IMR-90 (cell line): ENCODE measurements at regions not wholly inside any gene's neighbourhood (a gene's known extent, or its start where the extent isn't known, plus 50 kb on each side); places are given as distances from the start of the nearest gene placed in this dataset.

Source experiments
- ATAC-seq: fragments of 200-7000 bp; cut with Tn5 transposase; 2 replicates; pipeline ENCODE4 v1.9.1; 2020; ENCODE audit warnings: low read depth, mild to moderate bottlenecking, moderate library complexity
- BruUV-seq: library from RNA; stranded (reverse); fragments of 400-500 nt; replicated peaks from 2 replicates; lab custom pipeline; 2021; lab: Mats Ljungman, UMichigan
- CTCF ChIA-PET: fragments of 300-600 bp; formaldehyde crosslinking; extraction: SDS; loops from one replicate; lab custom pipeline; 2021; ENCODE audit warnings: antibody characterized with exemption; lab: Yijun Ruan, JAX
- POLR2A ChIA-PET: fragments of 300-600 bp; sonication (Branson Sonifier 250); formaldehyde crosslinking; loops from one replicate; lab custom pipeline; 2022; ENCODE audit warnings: antibody characterized with exemption; ENCODE audit not compliant: unreplicated experiment; lab: Charles Lee
- DNase-seq: peaks from one replicate; pipeline ENCODE4 v3.0.0; 2013
- H2AFZ ChIP-seq: replicated peaks from 2 replicates; pipeline ENCODE3; 2013; ENCODE audit warnings: low read length, mild to moderate bottlenecking; ENCODE audit not compliant: poor library complexity
- H2AK5ac ChIP-seq: 2 replicates; pipeline ENCODE4 v1.6.1; 2013; ENCODE audit warnings: low read depth, low read length, inconsistent platforms
- H2AK9ac ChIP-seq: replicated peaks from 2 replicates; pipeline ENCODE3; 2013; ENCODE audit warnings: mild to moderate bottlenecking, low read depth, low read length, moderate library complexity; ENCODE audit not compliant: poor library complexity
- H2BK120ac ChIP-seq: 2 replicates; pipeline ENCODE4 v1.6.1; 2013; ENCODE audit warnings: low read depth, low read length, inconsistent platforms
- H2BK15ac ChIP-seq: 3 replicates; pipeline ENCODE4 v1.6.1; 2013; ENCODE audit warnings: low read depth, low read length, inconsistent platforms
- H2BK20ac ChIP-seq: 2 replicates; pipeline ENCODE4 v1.6.1; 2013; ENCODE audit warnings: low read depth, mild to moderate bottlenecking, inconsistent platforms, low read length, moderate library complexity
- H2BK5ac ChIP-seq: 2 replicates; pipeline ENCODE4 v1.6.1; 2013; ENCODE audit warnings: mild to moderate bottlenecking, low read depth, low read length, inconsistent platforms; ENCODE audit not compliant: poor library complexity, severe bottlenecking
- H3K14ac ChIP-seq: replicated peaks from 2 replicates; pipeline ENCODE4 v1.6.1; 2013; ENCODE audit warnings: low read depth, low read length, inconsistent platforms
- H3K18ac ChIP-seq: 2 replicates; pipeline ENCODE4 v1.6.1; 2013; ENCODE audit warnings: low read depth, low read length, control low read depth
- H3K23ac ChIP-seq: 2 replicates; pipeline ENCODE4 v1.6.1; 2013; ENCODE audit warnings: low read depth, low read length, inconsistent platforms
- H3K27ac ChIP-seq: 2 replicates; pipeline ENCODE4 v1.5.1; 2013; ENCODE audit warnings: mild to moderate bottlenecking, control low read depth, low read length; ENCODE audit not compliant: insufficient read depth
- H3K27me3 ChIP-seq: 2 replicates; pipeline ENCODE4 v1.6.1; 2013; ENCODE audit warnings: low read length; ENCODE audit not compliant: control insufficient read depth, insufficient read depth
- H3K36me3 ChIP-seq: 2 replicates; pipeline ENCODE4 v1.6.1; 2013; ENCODE audit warnings: low read length, mixed read lengths; ENCODE audit not compliant: control insufficient read depth, insufficient read depth
- H3K4ac ChIP-seq: 2 replicates; pipeline ENCODE4 v1.6.1; 2013; ENCODE audit warnings: low read depth, low read length, inconsistent platforms
- H3K4me1 ChIP-seq: 2 replicates; pipeline ENCODE4 v1.6.1; 2013; ENCODE audit warnings: low read length, mixed read lengths; ENCODE audit not compliant: control insufficient read depth, insufficient read depth
- H3K4me2 ChIP-seq: 2 replicates; pipeline ENCODE4 v1.6.1; 2013; ENCODE audit warnings: low read depth, mild to moderate bottlenecking, control low read depth, low read length, moderate library complexity
- H3K4me3 ChIP-seq: 2 replicates; pipeline ENCODE4 v1.5.1; 2013; ENCODE audit warnings: low read depth, mild to moderate bottlenecking, control low read depth, low read length, moderate library complexity; ENCODE audit not compliant: insufficient read depth
- H3K56ac ChIP-seq: 2 replicates; pipeline ENCODE4 v1.6.1; 2013; ENCODE audit warnings: low read length, inconsistent platforms; ENCODE audit not compliant: insufficient read depth; ENCODE audit errors: extremely low read depth
- H3K79me1 ChIP-seq, 2 experiments: 2 replicates each; pipeline ENCODE4 v1.6.1; 2013; ENCODE audit warnings: low read length in 2 of 2, inconsistent platforms in 1 of 2, low read depth in 1 of 2
- H3K9ac ChIP-seq: 2 replicates; pipeline ENCODE4 v1.6.1; 2013; ENCODE audit warnings: low read depth, low read length, control low read depth
- H3K9me1 ChIP-seq: 2 replicates; pipeline ENCODE4 v1.6.1; 2013; ENCODE audit warnings: low read length, inconsistent platforms; ENCODE audit not compliant: insufficient read depth
- H3K9me3 ChIP-seq: 2 replicates; pipeline ENCODE4 v1.6.1; 2013; ENCODE audit warnings: low read length; ENCODE audit not compliant: control insufficient read depth, insufficient read depth
- H4K20me1 ChIP-seq: 2 replicates; pipeline ENCODE4 v1.6.1; 2013; ENCODE audit warnings: low read length, inconsistent platforms; ENCODE audit not compliant: insufficient read depth
- H4K5ac ChIP-seq: 2 replicates; pipeline ENCODE4 v1.6.1; 2013; ENCODE audit warnings: mild to moderate bottlenecking, low read depth, low read length, control low read depth
- H4K8ac ChIP-seq, 2 experiments: 2 replicates each; pipeline ENCODE4 v1.6.1; 2013; ENCODE audit warnings: low read depth in 2 of 2, low read length in 2 of 2, control low read depth in 1 of 2, inconsistent platforms in 1 of 2
- H4K91ac ChIP-seq: 2 replicates; pipeline ENCODE4 v1.6.1; 2013; ENCODE audit warnings: low read depth, low read length, inconsistent platforms; ENCODE audit not compliant: insufficient read depth
- CEBPB ChIP-seq: IDR thresholded peaks from 2 replicates; pipeline ENCODE4 v1.6.1; 2012; ENCODE audit warnings: low read depth, low read length, improper control_type of control experiment
- MAZ ChIP-seq: IDR thresholded peaks from 2 replicates; pipeline ENCODE4 v1.6.1; 2012; ENCODE audit warnings: low read depth, mild to moderate bottlenecking, low read length, improper control_type of control experiment, moderate library complexity, borderline replicate concordance
- WGBS, 2 experiments: methylation state at CpG; one replicate each; pipeline versions ENCODE4 v1.1.5 to v1.1.7; 2013; ENCODE audit warnings: missing lambda C conversion rate in 2 of 2; ENCODE audit not compliant: insufficient read length in 1 of 2; ENCODE audit errors: extremely low coverage in 2 of 2; 5-methylcytosine and 5-hydroxymethylcytosine counted together
- dilution Hi-C: fragments of 300-500 bp; cut with HindIII; formaldehyde crosslinking; loops from one replicate; pipeline ENCODE4 v1.14.3; 2018; ENCODE audit warnings: low sequenced_read_pairs; ENCODE audit not compliant: unreplicated experiment
- in situ Hi-C: fragments of 300-500 bp; cut with MboI; formaldehyde crosslinking; loops from 3 replicates; pipeline ENCODE4 v1.14.3; 2019; ENCODE audit warnings: low sequenced_read_pairs, inconsistent platforms, mixed read lengths
- intact Hi-C: fragments of 100-400 bp; cut with micrococcal nuclease; formaldehyde crosslinking; loops from 2 replicates; pipeline ENCODE4 v1.10.0; 2022

DNA sequence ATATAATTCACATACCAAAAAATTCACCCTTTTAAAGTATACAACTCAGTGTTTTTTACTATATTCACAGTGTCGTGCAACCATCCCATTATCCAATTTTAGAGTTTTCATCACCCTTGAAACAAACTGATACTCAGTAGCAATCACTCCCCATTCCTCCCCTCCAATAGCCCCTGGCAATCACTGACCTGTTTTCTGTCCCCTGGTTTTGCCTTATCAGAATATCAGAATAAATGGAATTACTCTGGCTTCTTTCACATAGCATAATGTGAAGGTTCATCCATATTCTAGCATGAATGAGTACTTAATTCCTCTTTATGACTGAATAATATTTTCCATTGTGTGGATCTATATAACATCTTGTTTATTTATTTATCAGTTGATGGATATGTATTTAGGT is 153.2 kb downstream of the AASDH start:
- Histone ChIP-seq H3K9me3 (no peaks in the 10 kb centered on the region), H2BK5ac (no peak overlapping the region), H2BK15ac (no peak overlapping the region), H3K79me1 (no peaks in the 10 kb centered on the region), H2AK5ac (no peak overlapping the region), H3K18ac (no peak overlapping the region), H4K8ac (no peak overlapping the region), H2BK20ac (no peak overlapping the region), H3K9me1 (no peaks in the 10 kb centered on the region), H2AK9ac (no peak overlapping the region), H2AFZ (no peak overlapping the region), H3K36me3 (no peaks in the 10 kb centered on the region), H3K4ac (no peak overlapping the region), H4K5ac (no peak overlapping the region), H3K27me3 (no peaks in the 10 kb centered on the region), H3K27ac (no peak overlapping the region), H3K9ac (no peak overlapping the region), H4K91ac (no peak overlapping the region), H4K20me1 (no peaks in the 10 kb centered on the region), H3K4me2 (no peak overlapping the region), H3K56ac (no peak overlapping the region), H3K4me1 (no peaks in the 10 kb centered on the region), H2BK120ac (no peak overlapping the region), H3K14ac (no peak overlapping the region), H3K4me3 (no peak overlapping the region), H3K23ac (no peak overlapping the region)
- POLR2A ChIA-PET, result no interaction called here
- BruUV-seq, result no TSS peak
- CTCF ChIA-PET, result no interaction called here
- DNase-seq (no peak), ATAC-seq (no peak)
- in situ Hi-C loops (no loop called here), intact Hi-C loops (no loop called here), dilution Hi-C loops (no loop called here)
- TF ChIP-seq MAZ (no peak), CEBPB (no peak)
- WGBS, 2 experiments, result 50% methylated on average over 1 of the region's 1 CpG; no CpG with 5 or more reads in 1 of the 2 experiments
